SK-N-SH (cell line): ENCODE measurements at regions not wholly inside any gene's neighbourhood (a gene's known extent, or its start where the extent isn't known, plus 50 kb on each side); places are given as distances from the start of the nearest gene placed in this dataset.
A peak's percentile ranks its signal among the peaks of the same experiment; 100 is the strongest.

ENCODE experiments used
- CTCF ChIA-PET: fragments of 300-600, 350-600 bp; formaldehyde crosslinking; extraction: SDS; loops from one replicate; lab custom pipeline; 2021; lab: Yijun Ruan, JAX
- POLR2A ChIA-PET: fragments of 350-600 bp; sonication (Branson Sonifier 250); formaldehyde crosslinking; extraction: SDS; loops from one replicate; lab custom pipeline; 2020; ENCODE audit warnings: antibody characterized with exemption, inconsistent platforms; lab: Yijun Ruan, JAX
- DNase-seq: peaks from one replicate; pipeline ENCODE4 v3.0.0; 2012
- H2AFZ ChIP-seq: fragments of 200-600 bp; sonication (generic); 2 replicates; pipeline ENCODE4 v1.8.1; 2016; ENCODE audit warnings: antibody characterized with exemption, mild to moderate bottlenecking, low read depth
- H3F3A ChIP-seq: fragments of 200-600 bp; sonication (generic); replicated peaks from 2 replicates; pipeline ENCODE3; 2016; ENCODE audit warnings: antibody characterized with exemption, mild to moderate bottlenecking; ENCODE audit not compliant: insufficient read depth
- H3K27ac ChIP-seq, 2 experiments: fragments of 200-500 bp in 1 of 2; fragments of 200-600 bp in 1 of 2; sonication (Bioruptor generic) in 1 of 2; sonication (generic), shearing (Covaris generic) in 1 of 2; 2 replicates each; pipeline versions ENCODE4 v1.5.1 to v1.6.1; 2014 to 2016; ENCODE audit warnings: low read depth in 2 of 2, inconsistent platforms in 1 of 2, low read length in 1 of 2, mild to moderate bottlenecking in 1 of 2, mixed read lengths in 1 of 2
- H3K27me3 ChIP-seq: fragments of 200-600 bp; sonication (generic), shearing (Covaris generic); 2 replicates; pipeline ENCODE4 v1.6.1; 2016; ENCODE audit warnings: mixed run types; ENCODE audit not compliant: insufficient read depth
- H3K36me3 ChIP-seq, 2 experiments: fragments of 200-500 bp in 1 of 2; fragments of 200-600 bp in 1 of 2; sonication (Bioruptor generic) in 1 of 2; sonication (generic) in 1 of 2; replicated peaks in 1 of 2; 2 replicates each; pipeline versions ENCODE3 to v1.5.1; 2014 to 2016; ENCODE audit warnings: low read length in 1 of 2, mild to moderate bottlenecking in 1 of 2; ENCODE audit not compliant: insufficient read depth in 2 of 2, control insufficient read depth in 1 of 2
- H3K4me1 ChIP-seq, 2 experiments: fragments of 200-500 bp in 1 of 2; fragments of 200-600 bp in 1 of 2; sonication (Bioruptor generic) in 1 of 2; sonication (generic), shearing (Covaris generic) in 1 of 2; 2 replicates each; pipeline versions ENCODE4 v1.5.1 to v1.6.1; 2014 to 2016; ENCODE audit warnings: low read depth in 1 of 2, low read length in 1 of 2, mixed run types in 1 of 2; ENCODE audit not compliant: insufficient read depth in 2 of 2, control insufficient read depth in 1 of 2
- H3K4me2 ChIP-seq: fragments of 200-600 bp; sonication (generic), shearing (Covaris generic); 2 replicates; pipeline ENCODE4 v1.6.1; 2017; ENCODE audit warnings: mixed run types
- H3K4me3 ChIP-seq, 2 experiments: fragments of 200-500 bp in 1 of 2; fragments of 200-600 bp in 1 of 2; sonication (Bioruptor generic) in 1 of 2; sonication (generic), shearing (Covaris generic) in 1 of 2; 2 replicates each; pipeline versions ENCODE4 v1.5.1 to v1.8.1; 2014 to 2016; ENCODE audit warnings: low read depth in 2 of 2, inconsistent platforms in 1 of 2, low read length in 1 of 2, mild to moderate bottlenecking in 1 of 2, mixed read lengths in 1 of 2, moderate library complexity in 1 of 2
- H3K79me2 ChIP-seq: fragments of 200-600 bp; sonication (generic); 2 replicates; pipeline ENCODE4 v1.8.1; 2017; ENCODE audit warnings: mild to moderate bottlenecking; ENCODE audit not compliant: insufficient read depth
- H3K9ac ChIP-seq: fragments of 200-600 bp; sonication (generic); 2 replicates; pipeline ENCODE4 v1.6.1; 2017; ENCODE audit warnings: mixed run types
- H3K9me2 ChIP-seq: fragments of 200-600 bp; sonication (generic); 2 replicates; pipeline ENCODE4 v1.6.1; 2017; ENCODE audit warnings: mixed run types
- H3K9me3 ChIP-seq: fragments of 200-600 bp; sonication (generic); 2 replicates; pipeline ENCODE4 v1.6.1; 2017; ENCODE audit warnings: mixed run types, mild to moderate bottlenecking, moderate library complexity
- H4K20me1 ChIP-seq: fragments of 200-600 bp; sonication (generic); 2 replicates; pipeline ENCODE4 v1.6.1; 2017; ENCODE audit warnings: mild to moderate bottlenecking, mixed run types; ENCODE audit not compliant: insufficient read depth
- CHD2 ChIP-seq: fragments of 150-350 bp; IDR thresholded peaks from 2 replicates; pipeline ENCODE4 v1.6.1; 2018; ENCODE audit warnings: low read length; ENCODE audit not compliant: partially characterized antibody
- ELF1 ChIP-seq: IDR thresholded peaks from 2 replicates; pipeline ENCODE4 v1.4.0; 2012
- EP300 ChIP-seq, 2 experiments: IDR thresholded peaks; 2 replicates each; pipeline versions ENCODE4 v1.4.0 to v1.6.1; 2012; ENCODE audit warnings: borderline replicate concordance in 1 of 2, low read depth in 1 of 2, low read length in 1 of 2
- JUND ChIP-seq: IDR thresholded peaks from 2 replicates; pipeline ENCODE4 v1.4.0; 2012
- RFX5 ChIP-seq: IDR thresholded peaks from 2 replicates; pipeline ENCODE4 v1.6.1; 2012; ENCODE audit warnings: mild to moderate bottlenecking, improper control_type of control experiment, low read length
- SIN3A ChIP-seq: IDR thresholded peaks from 2 replicates; pipeline ENCODE4 v1.6.1; 2012; ENCODE audit warnings: low read depth, mild to moderate bottlenecking, low read length, moderate library complexity, borderline replicate concordance
- TAF1 ChIP-seq: IDR thresholded peaks from 2 replicates; pipeline ENCODE4 v1.6.1; 2012; ENCODE audit warnings: low read depth, mild to moderate bottlenecking, low read length, moderate library complexity, borderline replicate concordance
- TEAD4 ChIP-seq: IDR thresholded peaks from 2 replicates; pipeline ENCODE4 v1.4.0; 2012; ENCODE audit warnings: mild to moderate bottlenecking, borderline replicate concordance; ENCODE audit not compliant: insufficient read depth
- WGBS: methylation state at CpG from one replicate; pipeline ENCODE4 v1.1.6; 2017; ENCODE audit warnings: low lambda C conversion rate; 5-methylcytosine and 5-hydroxymethylcytosine counted together
- TF ChIP-seq, protein P1 (sequence below): IDR thresholded peaks from 2 replicates; pipeline ENCODE4 v1.4.0; 2012; ENCODE audit warnings: low read depth, borderline replicate concordance
- TF ChIP-seq, protein P2 (sequence below): IDR thresholded peaks from 2 replicates; pipeline ENCODE4; 2012
- TF ChIP-seq, protein P3 (sequence below): IDR thresholded peaks from 2 replicates; pipeline ENCODE4 v1.4.0; 2012; ENCODE audit warnings: low read depth, borderline replicate concordance
- TF ChIP-seq, protein P4 (sequence below): fragments of 200-600 bp; sonication (generic); IDR thresholded peaks from 2 replicates; pipeline ENCODE4 v1.6.1; 2017; ENCODE audit warnings: antibody characterized with exemption, mild to moderate bottlenecking, moderate library complexity

DNA sequence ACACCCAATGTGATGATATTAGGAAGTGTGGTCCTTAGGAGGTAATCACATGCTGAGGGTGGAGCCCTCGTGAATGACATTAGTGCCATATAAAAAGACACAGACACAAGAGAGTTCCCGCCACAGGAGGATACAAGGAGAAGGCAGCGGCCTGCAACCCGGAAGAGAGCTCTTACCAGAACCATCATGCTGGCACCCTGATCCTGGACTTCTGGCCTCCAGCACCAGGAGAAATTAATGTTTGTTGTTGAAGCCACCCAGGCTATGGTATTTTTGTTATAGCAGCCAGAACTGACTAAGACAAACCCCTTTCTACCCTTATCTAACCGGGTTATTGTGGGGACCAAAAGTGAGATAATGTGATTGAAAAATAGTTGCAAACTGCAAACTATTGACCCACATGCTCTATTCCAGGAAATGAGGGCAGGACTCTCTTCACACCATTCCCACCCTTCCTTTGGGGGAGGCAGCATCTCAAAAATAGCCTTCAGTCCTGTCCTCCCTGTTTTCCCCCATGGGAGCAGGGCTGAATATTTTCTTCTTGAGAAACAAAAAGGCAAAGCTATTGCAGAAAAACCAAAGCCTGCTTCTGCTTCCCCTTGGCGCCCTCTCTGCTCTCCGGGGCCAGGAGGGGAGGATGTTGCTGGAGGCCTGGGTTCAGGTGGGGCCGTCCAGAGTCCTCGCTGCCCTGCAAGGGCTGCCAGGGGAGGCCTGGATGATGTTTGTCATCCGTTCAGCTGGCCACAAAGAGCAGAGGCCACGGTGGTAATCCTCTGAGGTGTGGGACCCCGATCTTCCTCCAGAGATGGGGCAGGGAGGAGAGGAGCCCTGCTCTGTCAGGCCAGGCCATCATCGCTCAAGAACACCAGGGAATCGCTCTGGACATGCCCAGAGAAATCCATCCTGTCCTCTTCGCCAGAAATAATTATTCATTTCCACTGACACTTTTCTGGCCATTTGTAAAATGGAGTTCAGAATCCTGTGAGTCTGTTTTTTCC is 73.8 kb upstream of the HAAO start:
- Histone ChIP-seq H3K9ac (no peak overlapping the region), H4K20me1 (no peaks in the 10 kb centered on the region), H3K4me1 (peaks cover 0 to 14% of the 10 kb centered on the region in 2 experiments; a peak in 1 of 4 replicates), H3K79me2 (no peaks in the 10 kb centered on the region), H3K36me3 (no peaks in the 10 kb centered on the region)
- CTCF ChIA-PET, result interaction anchor here (0.8 to 2.0 kb wide), 3 partner anchors 9 to 81 kb away, joined by 3 to 6 read pairs (median 3); no protein-coding TSS in a partner anchor
- POLR2A ChIA-PET, result no interaction called here
- 74% methylated on average over 10 of the region's 15 CpGs for WGBS
- DNase-seq, result no peak
- TF ChIP-seq, protein P1, sequence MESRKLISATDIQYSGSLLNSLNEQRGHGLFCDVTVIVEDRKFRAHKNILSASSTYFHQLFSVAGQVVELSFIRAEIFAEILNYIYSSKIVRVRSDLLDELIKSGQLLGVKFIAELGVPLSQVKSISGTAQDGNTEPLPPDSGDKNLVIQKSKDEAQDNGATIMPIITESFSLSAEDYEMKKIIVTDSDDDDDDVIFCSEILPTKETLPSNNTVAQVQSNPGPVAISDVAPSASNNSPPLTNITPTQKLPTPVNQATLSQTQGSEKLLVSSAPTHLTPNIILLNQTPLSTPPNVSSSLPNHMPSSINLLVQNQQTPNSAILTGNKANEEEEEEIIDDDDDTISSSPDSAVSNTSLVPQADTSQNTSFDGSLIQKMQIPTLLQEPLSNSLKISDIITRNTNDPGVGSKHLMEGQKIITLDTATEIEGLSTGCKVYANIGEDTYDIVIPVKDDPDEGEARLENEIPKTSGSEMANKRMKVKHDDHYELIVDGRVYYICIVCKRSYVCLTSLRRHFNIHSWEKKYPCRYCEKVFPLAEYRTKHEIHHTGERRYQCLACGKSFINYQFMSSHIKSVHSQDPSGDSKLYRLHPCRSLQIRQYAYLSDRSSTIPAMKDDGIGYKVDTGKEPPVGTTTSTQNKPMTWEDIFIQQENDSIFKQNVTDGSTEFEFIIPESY, result no peak
- TF ChIP-seq, protein P2, sequence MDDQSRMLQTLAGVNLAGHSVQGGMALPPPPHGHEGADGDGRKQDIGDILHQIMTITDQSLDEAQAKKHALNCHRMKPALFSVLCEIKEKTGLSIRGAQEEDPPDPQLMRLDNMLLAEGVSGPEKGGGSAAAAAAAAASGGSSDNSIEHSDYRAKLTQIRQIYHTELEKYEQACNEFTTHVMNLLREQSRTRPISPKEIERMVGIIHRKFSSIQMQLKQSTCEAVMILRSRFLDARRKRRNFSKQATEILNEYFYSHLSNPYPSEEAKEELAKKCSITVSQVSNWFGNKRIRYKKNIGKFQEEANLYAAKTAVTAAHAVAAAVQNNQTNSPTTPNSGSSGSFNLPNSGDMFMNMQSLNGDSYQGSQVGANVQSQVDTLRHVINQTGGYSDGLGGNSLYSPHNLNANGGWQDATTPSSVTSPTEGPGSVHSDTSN, result no peak
- TF ChIP-seq CHD2 (no peak), ELF1 (no peak), TEAD4 (no peak), RFX5 (no peak), TAF1 (no peak), EP300 (IDR thresholded peaks at IDR 0.05; ENCODE audit: borderline replicate concordance in 1 of 2, low read depth in 1 of 2, low read length in 1 of 2) (no peak), JUND (no peak), SIN3A (no peak)
- TF ChIP-seq, protein P3, sequence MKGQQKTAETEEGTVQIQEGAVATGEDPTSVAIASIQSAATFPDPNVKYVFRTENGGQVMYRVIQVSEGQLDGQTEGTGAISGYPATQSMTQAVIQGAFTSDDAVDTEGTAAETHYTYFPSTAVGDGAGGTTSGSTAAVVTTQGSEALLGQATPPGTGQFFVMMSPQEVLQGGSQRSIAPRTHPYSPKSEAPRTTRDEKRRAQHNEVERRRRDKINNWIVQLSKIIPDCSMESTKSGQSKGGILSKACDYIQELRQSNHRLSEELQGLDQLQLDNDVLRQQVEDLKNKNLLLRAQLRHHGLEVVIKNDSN, result no peak
- TF ChIP-seq, protein P4, sequence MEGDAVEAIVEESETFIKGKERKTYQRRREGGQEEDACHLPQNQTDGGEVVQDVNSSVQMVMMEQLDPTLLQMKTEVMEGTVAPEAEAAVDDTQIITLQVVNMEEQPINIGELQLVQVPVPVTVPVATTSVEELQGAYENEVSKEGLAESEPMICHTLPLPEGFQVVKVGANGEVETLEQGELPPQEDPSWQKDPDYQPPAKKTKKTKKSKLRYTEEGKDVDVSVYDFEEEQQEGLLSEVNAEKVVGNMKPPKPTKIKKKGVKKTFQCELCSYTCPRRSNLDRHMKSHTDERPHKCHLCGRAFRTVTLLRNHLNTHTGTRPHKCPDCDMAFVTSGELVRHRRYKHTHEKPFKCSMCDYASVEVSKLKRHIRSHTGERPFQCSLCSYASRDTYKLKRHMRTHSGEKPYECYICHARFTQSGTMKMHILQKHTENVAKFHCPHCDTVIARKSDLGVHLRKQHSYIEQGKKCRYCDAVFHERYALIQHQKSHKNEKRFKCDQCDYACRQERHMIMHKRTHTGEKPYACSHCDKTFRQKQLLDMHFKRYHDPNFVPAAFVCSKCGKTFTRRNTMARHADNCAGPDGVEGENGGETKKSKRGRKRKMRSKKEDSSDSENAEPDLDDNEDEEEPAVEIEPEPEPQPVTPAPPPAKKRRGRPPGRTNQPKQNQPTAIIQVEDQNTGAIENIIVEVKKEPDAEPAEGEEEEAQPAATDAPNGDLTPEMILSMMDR, result no peak
- TF ChIP-seq, all 33 proteins: peak for 0
- Histone ChIP-seq H3K27ac (peak overlapping the region in 1 of 2 experiments; percentile 54; a peak in 2 of 4 replicates), H3K9me3 (peaks cover 14% of the 10 kb centered on the region), H3F3A (no peaks in the 10 kb centered on the region), H3K4me2 (no peak overlapping the region), H3K27me3 (no peaks in the 10 kb centered on the region), H3K9me2 (no peaks in the 10 kb centered on the region), H2AFZ (no peak overlapping the region), H3K4me3 (no peak overlapping the region)
